ENCODE measurements at regions not wholly inside any gene's neighbourhood (a gene's known extent, or its start where the extent isn't known, plus 50 kb on each side); places are given as distances from the start of the nearest gene placed in this dataset.

- no peaks in the 10 kb centered on the region for H3K27me3 ChIP-seq (ENCODE audit: control insufficient read depth in 2 of 2, insufficient read depth in 2 of 2, low read length in 2 of 2)
- H3K9me1 ChIP-seq (replicated peaks; ENCODE audit: control insufficient read depth, extremely low read depth, insufficient read depth, low read length), result no peaks in the 10 kb centered on the region
- dilution Hi-C loops (cut with MboI; ENCODE audit: extremely low pct_ligation_motif_present, low sequenced_read_pairs), result no loop called here
- no peaks in the 10 kb centered on the region for H3K9me3 ChIP-seq (replicated peaks; ENCODE audit: control insufficient read depth, insufficient read depth, low read length)
- H3K79me2 ChIP-seq (ENCODE audit: control insufficient read depth, insufficient read depth, low read length), result no peaks in the 10 kb centered on the region
- no TSS peak for BruUV-seq (replicated peaks)
- CTCF ChIA-PET, result interaction anchor here (0.8 kb wide), 1 partner anchor 10 kb away, joined by 3 read pairs; no protein-coding TSS in a partner anchor
- intact Hi-C loops (cut with micrococcal nuclease), result loop anchor here (1.0 to 10.0 kb wide), 2 partner anchors 84 to 1108 kb away; partner anchors contain the start of gene MAFB
- peaks cover 26% of the 10 kb centered on the region for H3K4me1 ChIP-seq (ENCODE audit: control insufficient read depth, extremely low read depth, insufficient read depth, low read length)
- POLR2A ChIA-PET, result no interaction called here
- TF ChIP-seq JUN (IDR thresholded peaks at IDR 0.05; ENCODE audit: borderline replicate concordance, insufficient read depth, insufficient read length, low read depth), result peak; percentile 22
- TF ChIP-seq, protein P1, sequence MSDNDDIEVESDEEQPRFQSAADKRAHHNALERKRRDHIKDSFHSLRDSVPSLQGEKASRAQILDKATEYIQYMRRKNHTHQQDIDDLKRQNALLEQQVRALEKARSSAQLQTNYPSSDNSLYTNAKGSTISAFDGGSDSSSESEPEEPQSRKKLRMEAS (IDR thresholded peaks at IDR 0.05; ENCODE audit: insufficient read depth, insufficient read length), result no peak
- no peak overlapping the region for H3K27ac ChIP-seq (ENCODE audit: insufficient read depth, low read depth, low read length)
- DNase-seq (ENCODE audit: low read depth, low spot score) (no peak), FAIRE-seq (peak; percentile 53)
- no peaks in the 10 kb centered on the region for H3K36me3 ChIP-seq (ENCODE audit: control insufficient read depth in 2 of 2, extremely low read depth in 1 of 2, insufficient read depth in 2 of 2, low read length in 2 of 2)
- H2AFZ ChIP-seq (ENCODE audit: low read depth, low read length), result no peak overlapping the region
- no peaks in the 10 kb centered on the region for H4K20me1 ChIP-seq (replicated peaks; ENCODE audit: control insufficient read depth, extremely low read depth, insufficient read depth, low read length)
- no peak overlapping the region for H3K4me2 ChIP-seq (ENCODE audit: insufficient read depth, low read length)
- no peak overlapping the region for H3K4me3 ChIP-seq (replicated peaks in 1 of 3; ENCODE audit: insufficient read depth in 1 of 3, low read depth in 1 of 3, low read length in 3 of 3)
- H3K9ac ChIP-seq (replicated peaks; ENCODE audit: extremely low read depth, insufficient read depth, low read length), result no peak overlapping the region
These were observed 614.6 kb downstream of the DHX35 start for GRCh38 chr20:39576771-39577170.

DNA sequence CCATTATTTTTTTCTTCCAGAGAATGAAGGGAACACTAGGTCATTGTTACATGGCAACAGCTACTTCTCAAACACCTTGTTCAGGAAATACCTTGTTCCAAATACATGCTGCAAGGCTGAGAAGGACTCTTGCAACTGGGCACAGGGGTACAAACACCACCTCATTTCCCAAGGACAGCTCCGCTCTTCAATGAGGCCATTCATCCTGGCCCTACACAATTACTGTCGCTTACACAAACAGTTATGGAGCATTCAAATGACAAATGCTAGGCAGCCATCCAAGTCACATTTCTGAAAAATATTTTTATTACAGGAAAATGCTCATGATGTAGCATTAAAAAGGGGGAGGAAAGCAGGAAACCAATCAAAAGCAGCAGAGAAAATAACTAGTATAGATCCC lies 611.9 kb downstream of the DHX35 start:
- TF ChIP-seq, protein P2, sequence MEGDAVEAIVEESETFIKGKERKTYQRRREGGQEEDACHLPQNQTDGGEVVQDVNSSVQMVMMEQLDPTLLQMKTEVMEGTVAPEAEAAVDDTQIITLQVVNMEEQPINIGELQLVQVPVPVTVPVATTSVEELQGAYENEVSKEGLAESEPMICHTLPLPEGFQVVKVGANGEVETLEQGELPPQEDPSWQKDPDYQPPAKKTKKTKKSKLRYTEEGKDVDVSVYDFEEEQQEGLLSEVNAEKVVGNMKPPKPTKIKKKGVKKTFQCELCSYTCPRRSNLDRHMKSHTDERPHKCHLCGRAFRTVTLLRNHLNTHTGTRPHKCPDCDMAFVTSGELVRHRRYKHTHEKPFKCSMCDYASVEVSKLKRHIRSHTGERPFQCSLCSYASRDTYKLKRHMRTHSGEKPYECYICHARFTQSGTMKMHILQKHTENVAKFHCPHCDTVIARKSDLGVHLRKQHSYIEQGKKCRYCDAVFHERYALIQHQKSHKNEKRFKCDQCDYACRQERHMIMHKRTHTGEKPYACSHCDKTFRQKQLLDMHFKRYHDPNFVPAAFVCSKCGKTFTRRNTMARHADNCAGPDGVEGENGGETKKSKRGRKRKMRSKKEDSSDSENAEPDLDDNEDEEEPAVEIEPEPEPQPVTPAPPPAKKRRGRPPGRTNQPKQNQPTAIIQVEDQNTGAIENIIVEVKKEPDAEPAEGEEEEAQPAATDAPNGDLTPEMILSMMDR (IDR thresholded peaks at IDR 0.05; ENCODE audit: extremely low read depth in 1 of 2, insufficient read depth in 1 of 2, low read depth in 1 of 2, low read length in 2 of 2), result no peak
- TF ChIP-seq GATA2 (IDR thresholded peaks at IDR 0.05; ENCODE audit: insufficient read depth, insufficient read length, low read depth, low read length), result peak; percentile 8
- H3K27ac ChIP-seq (ENCODE audit: insufficient read depth, low read depth, low read length), result peak overlapping the region; percentile 28
- ChIA-PET POLR2A (no interaction called here), CTCF (no interaction called here)
- dilution Hi-C loops (cut with MboI; ENCODE audit: extremely low pct_ligation_motif_present, low sequenced_read_pairs) (no loop called here), intact Hi-C loops (cut with micrococcal nuclease) (loop anchor here (2.0 to 10.0 kb wide), 2 partner anchors 15 to 1111 kb away; partner anchors contain the start of gene MAFB)
- FAIRE-seq (peak; percentile 85), DNase-seq (ENCODE audit: low read depth, low spot score) (peak; percentile 66)
- H3K9me1 ChIP-seq (replicated peaks; ENCODE audit: control insufficient read depth, extremely low read depth, insufficient read depth, low read length), result no peaks in the 10 kb centered on the region
- no peaks in the 10 kb centered on the region for H4K20me1 ChIP-seq (replicated peaks; ENCODE audit: control insufficient read depth, extremely low read depth, insufficient read depth, low read length)
- H3K36me3 ChIP-seq (ENCODE audit: control insufficient read depth in 2 of 2, extremely low read depth in 1 of 2, insufficient read depth in 2 of 2, low read length in 2 of 2), result no peaks in the 10 kb centered on the region
- peak overlapping the region; percentile 59 for H2AFZ ChIP-seq (ENCODE audit: low read depth, low read length)
- no peaks in the 10 kb centered on the region for H3K79me2 ChIP-seq (ENCODE audit: control insufficient read depth, insufficient read depth, low read length)
- peak overlapping the region in 1 of 3 experiments; percentile 21 for H3K4me3 ChIP-seq (replicated peaks in 1 of 3; ENCODE audit: insufficient read depth in 1 of 3, low read depth in 1 of 3, low read length in 3 of 3)
- no peak overlapping the region for H3K9ac ChIP-seq (replicated peaks; ENCODE audit: extremely low read depth, insufficient read depth, low read length)
- H3K4me1 ChIP-seq (ENCODE audit: control insufficient read depth, extremely low read depth, insufficient read depth, low read length), result peaks cover 26% of the 10 kb centered on the region
- H3K9me3 ChIP-seq (replicated peaks; ENCODE audit: control insufficient read depth, insufficient read depth, low read length), result no peaks in the 10 kb centered on the region
- no peaks in the 10 kb centered on the region for H3K27me3 ChIP-seq (ENCODE audit: control insufficient read depth in 2 of 2, insufficient read depth in 2 of 2, low read length in 2 of 2)
- peak overlapping the region; percentile 71 for H3K4me2 ChIP-seq (ENCODE audit: insufficient read depth, low read length)
- BruUV-seq (replicated peaks), result no TSS peak
